ENCODE measurements at regions not wholly inside any gene's neighbourhood (a gene's known extent, or its start where the extent isn't known, plus 50 kb on each side); places are given as distances from the start of the nearest gene placed in this dataset.

- TF ChIP-seq CTCF (IDR thresholded peaks at IDR 0.05) (no peak), POLR2A (IDR thresholded peaks at IDR 0.05) (no peak), EP300 (IDR thresholded peaks at IDR 0.05) (no peak), POLR2AphosphoS5 (IDR thresholded peaks at IDR 0.05) (no peak)
Observed at GRCh38 chr1:170226767-170227166, 81.0 kb downstream of the NTMT2 start.
